PC-9 (cell line): ENCODE measurements at regions not wholly inside any gene's neighbourhood (a gene's known extent, or its start where the extent isn't known, plus 50 kb on each side); places are given as distances from the start of the nearest gene placed in this dataset.

Experiments
- BruUV-seq: library from RNA; stranded (reverse); fragments of 400-500 nt; replicated peaks from 2 replicates; lab custom pipeline; 2021; lab: Mats Ljungman, UMichigan
- CTCF ChIA-PET: fragments of 300-600 bp; sonication (Branson Sonifier 250); formaldehyde crosslinking; loops from one replicate; lab custom pipeline; 2022; ENCODE audit warnings: antibody characterized with exemption; lab: Charles Lee
- POLR2A ChIA-PET: fragments of 300-600 bp; sonication (Branson Sonifier 250); formaldehyde crosslinking; loops from one replicate; lab custom pipeline; 2022; ENCODE audit warnings: antibody characterized with exemption; ENCODE audit not compliant: unreplicated experiment; lab: Charles Lee
- DNase-seq, 2 experiments: peaks; one replicate each; pipeline versions ENCODE4 v3.0.0 to v3.0.0-alpha.2; 2015 to 2022; ENCODE audit warnings: mixed read lengths in 1 of 2
- H2AFZ ChIP-seq: fragments of 200-600 bp; sonication (generic); 2 replicates; pipeline ENCODE4 v1.8.1; 2017; ENCODE audit warnings: antibody characterized with exemption
- H3F3A ChIP-seq: fragments of 200-600 bp; sonication (generic); 2 replicates; pipeline ENCODE4 v1.8.1; 2017; ENCODE audit warnings: antibody characterized with exemption, mild to moderate bottlenecking, low read depth; ENCODE audit not compliant: insufficient read depth
- H3K27ac ChIP-seq: fragments of 200-600 bp; sonication (generic); 2 replicates; pipeline ENCODE4 v1.6.1; 2016; ENCODE audit warnings: mixed run types
- H3K27me3 ChIP-seq: fragments of 200-600 bp; sonication (generic); 2 replicates; pipeline ENCODE4 v1.6.1; 2016; ENCODE audit warnings: low read depth, mixed run types; ENCODE audit not compliant: insufficient read depth
- H3K36me3 ChIP-seq: fragments of 200-600 bp; sonication (generic); 2 replicates; pipeline ENCODE4 v1.6.1; 2016; ENCODE audit warnings: low read depth, mixed run types
- H3K4me1 ChIP-seq: fragments of 200-600 bp; sonication (generic); replicated peaks from 2 replicates; pipeline ENCODE4 v1.6.1; 2016; ENCODE audit warnings: mixed run types; ENCODE audit not compliant: insufficient read depth
- H3K4me2 ChIP-seq: fragments of 200-600 bp; sonication (generic); 2 replicates; pipeline ENCODE4 v1.6.1; 2017; ENCODE audit warnings: mixed run types
- H3K4me3 ChIP-seq: fragments of 200-600 bp; sonication (generic); 2 replicates; pipeline ENCODE4 v1.6.1; 2016; ENCODE audit warnings: mixed run types
- H3K79me2 ChIP-seq: fragments of 200-600 bp; sonication (generic); 2 replicates; pipeline ENCODE4 v1.6.1; 2017; ENCODE audit warnings: low read depth, mixed run types
- H3K9me2 ChIP-seq: fragments of 200-600 bp; sonication (generic); 2 replicates; pipeline ENCODE4 v1.8.1; 2017; ENCODE audit warnings: mild to moderate bottlenecking; ENCODE audit not compliant: insufficient read depth
- H3K9me3 ChIP-seq: fragments of 200-600 bp; sonication (generic); 2 replicates; pipeline ENCODE4 v1.8.1; 2016; ENCODE audit warnings: low read depth; ENCODE audit not compliant: insufficient read depth
- H4K20me1 ChIP-seq: fragments of 200-600 bp; sonication (generic); 2 replicates; pipeline ENCODE4 v1.8.1; 2017; ENCODE audit not compliant: insufficient read depth
- CTCF ChIP-seq: fragments of 200-600 bp; sonication (generic); conservative IDR thresholded peaks from 2 replicates; pipeline ENCODE4 v1.6.1; 2017; ENCODE audit warnings: mixed run types, antibody characterized with exemption, mild to moderate bottlenecking, moderate library complexity
- EZH2 ChIP-seq: fragments of 200-600 bp; sonication (generic); IDR thresholded peaks from 2 replicates; pipeline ENCODE4 v1.8.0; 2017; ENCODE audit warnings: antibody characterized with exemption, low read depth
- intact Hi-C: fragments of 100-400 bp; cut with micrococcal nuclease; formaldehyde crosslinking; loops from one replicate; pipeline ENCODE4 v1.10.0; 2022; ENCODE audit not compliant: unreplicated experiment

GRCh38 chr7:88465600-88465999, 158.9 kb upstream of the STEAP4 start:
- Histone ChIP-seq H3K4me1 (no peaks in the 10 kb centered on the region; the same call in 1 of the 2 replicates), H2AFZ (no peak overlapping the region), H4K20me1 (no peaks in the 10 kb centered on the region), H3K36me3 (no peaks in the 10 kb centered on the region), H3K79me2 (no peaks in the 10 kb centered on the region), H3K4me3 (no peak overlapping the region), H3K27ac (no peak overlapping the region), H3F3A (no peaks in the 10 kb centered on the region), H3K4me2 (no peak overlapping the region), H3K27me3 (no peaks in the 10 kb centered on the region), H3K9me3 (0 out of 2 replicates have a peak, but pooled peaks cover 3% of the 10 kb centered on the region), H3K9me2 (no peaks in the 10 kb centered on the region)
- no peak for DNase-seq
- intact Hi-C loops = no loop called here
- no TSS peak for BruUV-seq
- ChIA-PET CTCF (no interaction called here), POLR2A (no interaction called here)
- TF ChIP-seq EZH2 = no peak
- TF ChIP-seq CTCF = no peak

DNA sequence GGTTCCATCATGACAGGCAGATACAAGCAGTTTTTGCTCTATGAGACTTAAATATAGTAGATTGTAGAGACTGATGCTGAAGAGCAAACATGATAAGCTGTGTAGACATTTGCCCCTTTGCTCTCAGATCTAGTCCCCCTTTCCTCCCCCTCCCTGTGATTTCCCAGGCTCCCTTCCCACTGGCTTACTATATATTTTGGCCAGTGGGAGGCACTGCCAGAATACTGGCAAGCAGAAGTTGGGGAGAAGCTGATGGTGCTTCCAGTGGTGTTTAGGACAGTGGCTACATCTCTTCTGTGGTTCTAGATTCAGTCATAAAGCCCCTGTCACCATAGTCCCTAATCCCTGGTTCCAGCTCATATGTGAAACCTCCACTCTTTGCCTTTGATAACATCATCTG, 156.1 kb upstream of the STEAP4 start:
- H2AFZ ChIP-seq = no peak overlapping the region
- H3K4me2 ChIP-seq = no peak overlapping the region
- no peaks in the 10 kb centered on the region for H4K20me1 ChIP-seq
- intact Hi-C loops = no loop called here
- POLR2A ChIA-PET = no interaction called here
- H3K27me3 ChIP-seq = no peaks in the 10 kb centered on the region
- no peak for DNase-seq
- no peaks in the 10 kb centered on the region for H3K9me2 ChIP-seq
- H3K36me3 ChIP-seq = no peaks in the 10 kb centered on the region
- BruUV-seq = no TSS peak
- H3K4me3 ChIP-seq = no peak overlapping the region
- TF ChIP-seq CTCF = no peak
- no peak for TF ChIP-seq EZH2
- no peaks in the 10 kb centered on the region for H3F3A ChIP-seq
- CTCF ChIA-PET = no interaction called here
- no peak overlapping the region for H3K27ac ChIP-seq
- H3K79me2 ChIP-seq = no peaks in the 10 kb centered on the region
- no peaks in the 10 kb centered on the region; the same call in 1 of the 2 replicates for H3K4me1 ChIP-seq
- H3K9me3 ChIP-seq = no peaks in the 10 kb centered on the region

DNA sequence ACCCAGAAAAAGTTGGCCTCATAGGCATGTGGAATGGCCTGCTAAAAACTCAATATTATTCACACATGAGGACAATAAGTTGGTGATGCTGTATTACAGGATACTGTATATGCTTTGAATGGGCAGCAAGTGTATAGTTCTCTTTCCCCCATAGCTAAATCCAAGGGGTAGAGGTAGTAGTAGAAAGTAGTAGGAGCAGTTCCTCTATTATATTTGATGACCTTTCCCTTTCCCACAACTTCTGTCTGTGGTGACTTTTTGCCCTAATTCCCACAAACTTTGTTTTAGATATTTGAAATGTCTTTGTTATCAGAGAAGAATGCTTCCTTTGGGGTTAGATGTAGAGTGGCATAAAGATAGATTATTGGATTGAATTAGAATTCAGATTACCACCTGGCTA, 154.0 kb upstream of the STEAP4 start:
- Histone ChIP-seq H3K9me2 (no peaks in the 10 kb centered on the region), H3K79me2 (no peaks in the 10 kb centered on the region), H3K4me1 (peaks cover 6% of the 10 kb centered on the region), H3F3A (no peaks in the 10 kb centered on the region), H3K36me3 (no peaks in the 10 kb centered on the region), H3K4me3 (no peak overlapping the region), H3K27me3 (no peaks in the 10 kb centered on the region), H3K9me3 (no peaks in the 10 kb centered on the region; the same call in 1 of the 2 replicates), H4K20me1 (no peaks in the 10 kb centered on the region), H3K27ac (no peak overlapping the region), H3K4me2 (no peak overlapping the region), H2AFZ (peak overlapping the region; percentile 42; the same call in 1 of the 2 replicates)
- no peak for DNase-seq
- ChIA-PET CTCF (no interaction called here), POLR2A (no interaction called here)
- intact Hi-C loops = no loop called here
- no peak for TF ChIP-seq EZH2
- no peak for TF ChIP-seq CTCF
- BruUV-seq = no TSS peak
